Liver (tissue), 8 donors: ENCODE measurements at regions not wholly inside any gene's neighbourhood (a gene's known extent, or its start where the extent isn't known, plus 50 kb on each side); places are given as distances from the start of the nearest gene placed in this dataset.
A peak's percentile ranks its signal among the peaks of the same experiment; 100 is the strongest.

Experiments
- DNase-seq: peaks from one replicate; pipeline ENCODE4 v3.0.0-alpha.2; 2017; ENCODE audit warnings: low spot score
- H3K27ac ChIP-seq, 2 donors: one replicate each; pipeline ENCODE4 v1.7.0; 2013; ENCODE audit warnings: inconsistent platforms in 2 of 2, low read length in 2 of 2, control low read depth in 1 of 2, low read depth in 1 of 2, mild to moderate bottlenecking in 1 of 2
- H3K27me3 ChIP-seq, 4 donors: one replicate each; pipeline versions ENCODE4 v1.6.1 to v1.7.0; 2013; ENCODE audit warnings: low read length in 3 of 4, inconsistent platforms in 1 of 4, mild to moderate bottlenecking in 1 of 4, moderate library complexity in 1 of 4; ENCODE audit not compliant: control insufficient read depth in 4 of 4, insufficient read depth in 4 of 4
- H3K36me3 ChIP-seq, 4 donors: one replicate each; pipeline versions ENCODE4 v1.6.1 to v1.7.0; 2013; ENCODE audit warnings: low read length in 3 of 4, mild to moderate bottlenecking in 3 of 4, low read depth in 1 of 4, moderate library complexity in 1 of 4; ENCODE audit not compliant: control insufficient read depth in 4 of 4, insufficient read depth in 3 of 4
- H3K4me1 ChIP-seq, 4 donors: one replicate each; pipeline versions ENCODE4 v1.6.1 to v1.7.0; 2013; ENCODE audit warnings: low read length in 3 of 4, mild to moderate bottlenecking in 3 of 4, moderate library complexity in 1 of 4; ENCODE audit not compliant: control insufficient read depth in 4 of 4, insufficient read depth in 4 of 4
- H3K4me3 ChIP-seq, 3 donors: one replicate each; pipeline versions ENCODE4 v1.6.1 to v1.7.0; 2013; ENCODE audit warnings: low read length in 3 of 3, control low read depth in 1 of 3, low read depth in 1 of 3, mild to moderate bottlenecking in 1 of 3
- H3K9ac ChIP-seq, 2 donors: one replicate each; pipeline ENCODE4 v1.7.0; 2013; ENCODE audit warnings: low read length in 2 of 2, mild to moderate bottlenecking in 2 of 2, moderate library complexity in 2 of 2, control low read depth in 1 of 2, low read depth in 1 of 2
- H3K9me3 ChIP-seq, 4 donors: one replicate each; pipeline versions ENCODE4 v1.6.1 to v1.7.0; 2013; ENCODE audit warnings: low read length in 3 of 4; ENCODE audit not compliant: control insufficient read depth in 4 of 4
- EGR1 ChIP-seq, 2 donors: IDR thresholded peaks; 2 replicates each; pipeline ENCODE4 v1.6.1; 2016 to 2018; ENCODE audit warnings: antibody characterized with exemption in 2 of 2, low read depth in 2 of 2
- FOXA1 ChIP-seq: IDR thresholded peaks from 2 replicates; pipeline ENCODE4 v1.6.1; 2016; ENCODE audit warnings: antibody characterized with exemption
- FOXA2 ChIP-seq: IDR thresholded peaks from 2 replicates; pipeline ENCODE4 v1.6.1; 2016; ENCODE audit warnings: antibody characterized with exemption
- GABPA ChIP-seq, 2 donors: IDR thresholded peaks in 1 of 2; conservative IDR thresholded peaks in 1 of 2; 2 replicates each; pipeline ENCODE4 v1.6.1; 2016; ENCODE audit warnings: antibody characterized with exemption in 2 of 2, mild to moderate bottlenecking in 1 of 2, moderate library complexity in 1 of 2
- HNF4A ChIP-seq, 2 donors: conservative IDR thresholded peaks; 2 replicates each; pipeline ENCODE4 v1.6.1; 2016; ENCODE audit warnings: antibody characterized with exemption in 2 of 2, mild to moderate bottlenecking in 2 of 2
- HNF4G ChIP-seq: IDR thresholded peaks from 2 replicates; pipeline ENCODE4 v1.6.1; 2016; ENCODE audit warnings: antibody characterized with exemption
- JUND ChIP-seq, 2 donors: IDR thresholded peaks; 2 replicates each; pipeline ENCODE4 v1.6.1; 2016; ENCODE audit warnings: antibody characterized with exemption in 2 of 2
- NR2F2 ChIP-seq: IDR thresholded peaks from 2 replicates; pipeline ENCODE4 v1.6.1; 2016; ENCODE audit warnings: antibody characterized with exemption
- RAD21 ChIP-seq, 2 donors: IDR thresholded peaks; 2 replicates each; pipeline ENCODE4 v1.6.1; 2016; ENCODE audit warnings: antibody characterized with exemption in 2 of 2, mild to moderate bottlenecking in 2 of 2
- REST ChIP-seq: IDR thresholded peaks from 2 replicates; pipeline ENCODE4 v1.6.1; 2016; ENCODE audit warnings: antibody characterized with exemption, mild to moderate bottlenecking
- RXRA ChIP-seq, 2 donors: IDR thresholded peaks; 2 replicates each; pipeline ENCODE4 v1.6.1; 2017 to 2018; ENCODE audit warnings: antibody characterized with exemption in 2 of 2, mild to moderate bottlenecking in 1 of 2
- SP1 ChIP-seq: IDR thresholded peaks from 2 replicates; pipeline ENCODE4 v1.6.1; 2018; ENCODE audit warnings: antibody characterized with exemption, mild to moderate bottlenecking
- TAF1 ChIP-seq: conservative IDR thresholded peaks from 2 replicates; pipeline ENCODE4 v1.6.1; 2016; ENCODE audit warnings: antibody characterized with exemption, mild to moderate bottlenecking
- YY1 ChIP-seq: IDR thresholded peaks from 2 replicates; pipeline ENCODE4 v1.6.1; 2016; ENCODE audit warnings: antibody characterized with exemption, mild to moderate bottlenecking
- ZBTB33 ChIP-seq: IDR thresholded peaks from 2 replicates; pipeline ENCODE4 v1.6.1; 2016; ENCODE audit warnings: antibody characterized with exemption
- WGBS: extraction: QIAGEN DNeasy Blood & Tissue Kit; methylation state at CpG from one replicate; pipeline ENCODE4 v1.1.7; 2013; 5-methylcytosine and 5-hydroxymethylcytosine counted together
- TF ChIP-seq, protein P1 (sequence below): IDR thresholded peaks from 2 replicates; pipeline ENCODE4 v1.6.1; 2016; ENCODE audit warnings: antibody characterized with exemption
- TF ChIP-seq, protein P2 (sequence below): IDR thresholded peaks from 2 replicates; pipeline ENCODE4 v1.6.1; 2016; ENCODE audit warnings: antibody characterized with exemption
- TF ChIP-seq, protein P3 (sequence below): fragments of 150-350 bp; IDR thresholded peaks from 2 replicates; pipeline ENCODE4 v1.5.1; 2017; ENCODE audit warnings: improper control_type of control experiment, low read depth, low read length; ENCODE audit not compliant: missing input control
- donor health status: healthy.
- donor health status: healthy.
- donor health status: healthy.
- donor health status: healthy.
- donor health status: healthy.

GRCh38 chr16:55008836-55009510, 78.3 kb downstream of the IRX5 start:
- H3K27me3 ChIP-seq = no peaks in the 10 kb centered on the region
- no peak overlapping the region for H3K9ac ChIP-seq
- no peaks in the 10 kb centered on the region for H3K36me3 ChIP-seq
- DNase-seq = peak; percentile 21
- TF ChIP-seq RAD21 (IDR thresholded peaks at IDR 0.05) (no peak), RXRA (IDR thresholded peaks at IDR 0.05) (no peak), HNF4A (conservative IDR thresholded peaks at IDR 0.05) (no peak), EGR1 (IDR thresholded peaks at IDR 0.05; ENCODE audit: low read depth in 2 of 2) (no peak), SP1 (no peak), GABPA (IDR thresholded peaks at IDR 0.05 in 1 of 2, conservative IDR thresholded peaks at IDR 0.05 in 1 of 2) (no peak), NR2F2 (no peak)
- TF ChIP-seq, protein P1, sequence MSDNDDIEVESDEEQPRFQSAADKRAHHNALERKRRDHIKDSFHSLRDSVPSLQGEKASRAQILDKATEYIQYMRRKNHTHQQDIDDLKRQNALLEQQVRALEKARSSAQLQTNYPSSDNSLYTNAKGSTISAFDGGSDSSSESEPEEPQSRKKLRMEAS = no peak
- no peak overlapping the region for H3K27ac ChIP-seq
- H3K4me3 ChIP-seq = no peak overlapping the region
- no peaks in the 10 kb centered on the region for H3K4me1 ChIP-seq
- 93% methylated on average over 15 of the region's 15 CpGs for WGBS
- no peaks in the 10 kb centered on the region for H3K9me3 ChIP-seq

- H3K9me3 ChIP-seq = no peaks in the 10 kb centered on the region
- 85% methylated on average over 10 of the region's 10 CpGs for WGBS
- no peak overlapping the region for H3K4me3 ChIP-seq
- H3K9ac ChIP-seq = no peak overlapping the region
- H3K27me3 ChIP-seq = no peaks in the 10 kb centered on the region
- H3K27ac ChIP-seq = no peak overlapping the region
- DNase-seq = peak; percentile 13
- TF ChIP-seq RXRA (IDR thresholded peaks at IDR 0.05) (no peak), SP1 (no peak), GABPA (IDR thresholded peaks at IDR 0.05 in 1 of 2, conservative IDR thresholded peaks at IDR 0.05 in 1 of 2) (no peak), ZBTB33 (no peak), REST (no peak), EGR1 (IDR thresholded peaks at IDR 0.05; ENCODE audit: low read depth in 2 of 2) (no peak), HNF4A (conservative IDR thresholded peaks at IDR 0.05) (no peak), FOXA1 (no peak), RAD21 (IDR thresholded peaks at IDR 0.05) (no peak), JUND (IDR thresholded peaks at IDR 0.05) (no peak), YY1 (no peak), FOXA2 (no peak), TAF1 (no peak), NR2F2 (no peak), HNF4G (no peak)
- TF ChIP-seq, protein P1 = no peak
- TF ChIP-seq, protein P2, sequence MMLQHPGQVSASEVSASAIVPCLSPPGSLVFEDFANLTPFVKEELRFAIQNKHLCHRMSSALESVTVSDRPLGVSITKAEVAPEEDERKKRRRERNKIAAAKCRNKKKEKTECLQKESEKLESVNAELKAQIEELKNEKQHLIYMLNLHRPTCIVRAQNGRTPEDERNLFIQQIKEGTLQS = no peak
- TF ChIP-seq, protein P3, sequence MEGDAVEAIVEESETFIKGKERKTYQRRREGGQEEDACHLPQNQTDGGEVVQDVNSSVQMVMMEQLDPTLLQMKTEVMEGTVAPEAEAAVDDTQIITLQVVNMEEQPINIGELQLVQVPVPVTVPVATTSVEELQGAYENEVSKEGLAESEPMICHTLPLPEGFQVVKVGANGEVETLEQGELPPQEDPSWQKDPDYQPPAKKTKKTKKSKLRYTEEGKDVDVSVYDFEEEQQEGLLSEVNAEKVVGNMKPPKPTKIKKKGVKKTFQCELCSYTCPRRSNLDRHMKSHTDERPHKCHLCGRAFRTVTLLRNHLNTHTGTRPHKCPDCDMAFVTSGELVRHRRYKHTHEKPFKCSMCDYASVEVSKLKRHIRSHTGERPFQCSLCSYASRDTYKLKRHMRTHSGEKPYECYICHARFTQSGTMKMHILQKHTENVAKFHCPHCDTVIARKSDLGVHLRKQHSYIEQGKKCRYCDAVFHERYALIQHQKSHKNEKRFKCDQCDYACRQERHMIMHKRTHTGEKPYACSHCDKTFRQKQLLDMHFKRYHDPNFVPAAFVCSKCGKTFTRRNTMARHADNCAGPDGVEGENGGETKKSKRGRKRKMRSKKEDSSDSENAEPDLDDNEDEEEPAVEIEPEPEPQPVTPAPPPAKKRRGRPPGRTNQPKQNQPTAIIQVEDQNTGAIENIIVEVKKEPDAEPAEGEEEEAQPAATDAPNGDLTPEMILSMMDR = no peak
- H3K4me1 ChIP-seq = no peaks in the 10 kb centered on the region
- no peaks in the 10 kb centered on the region for H3K36me3 ChIP-seq
These were observed 78.9 kb downstream of the IRX5 start for GRCh38 chr16:55009581-55009980.
